HEK293 (cell line): ENCODE measurements at regions not wholly inside any gene's neighbourhood (a gene's known extent, or its start where the extent isn't known, plus 50 kb on each side); places are given as distances from the start of the nearest gene placed in this dataset.
A peak's percentile ranks its signal among the peaks of the same experiment; 100 is the strongest.

Experiments
- CTCF ChIA-PET: fragments of 350-600 bp; formaldehyde crosslinking; extraction: SDS; loops from one replicate; lab custom pipeline; 2021; ENCODE audit warnings: antibody characterized with exemption; lab: Yijun Ruan, JAX
- POLR2A ChIA-PET: fragments of 300-600 bp; formaldehyde crosslinking; extraction: SDS; loops from one replicate; lab custom pipeline; 2020; ENCODE audit warnings: antibody characterized with exemption, inconsistent platforms; lab: Yijun Ruan, JAX
- H3K27ac ChIP-seq: fragments of 200-500 bp; sonication (Bioruptor generic); 2 replicates; pipeline ENCODE4 v1.5.1; 2014; ENCODE audit warnings: low read depth, low read length, control low read depth, inconsistent platforms; ENCODE audit errors: extremely low read depth
- H3K36me3 ChIP-seq, 2 experiments: fragments of 200-500 bp in 1 of 2; sonication (Bioruptor generic) in 1 of 2; 1 replicate in 1 of 2; 2 replicates in 1 of 2; pipeline ENCODE4 v1.5.1; 2014 to 2017; ENCODE audit warnings: inconsistent platforms in 2 of 2, low read length in 2 of 2; ENCODE audit not compliant: control insufficient read depth in 2 of 2, insufficient read depth in 1 of 2
- H3K4me1 ChIP-seq: fragments of 200-500 bp; sonication (Bioruptor generic); 2 replicates; pipeline ENCODE4 v1.5.1; 2014; ENCODE audit warnings: mild to moderate bottlenecking, low read length, inconsistent platforms; ENCODE audit not compliant: control insufficient read depth, insufficient read depth
- H3K4me3 ChIP-seq: 2 replicates; pipeline ENCODE4 v1.5.1; 2011; ENCODE audit warnings: low read depth, mild to moderate bottlenecking, control low read depth, low read length, moderate library complexity
- H3K9me3 ChIP-seq: fragments of 200-500 bp; sonication (Bioruptor generic); 2 replicates; pipeline ENCODE4 v1.5.1; 2014; ENCODE audit warnings: low read depth, low read length, inconsistent platforms; ENCODE audit not compliant: control insufficient read depth, insufficient read depth
- KLF8 ChIP-seq: fragments of 450-650 bp; formaldehyde crosslinking; IDR thresholded peaks from 2 replicates; pipeline ENCODE4 v1.5.1; 2016; ENCODE audit warnings: missing biosample characterization, missing genetic modification characterization
- OSR2 ChIP-seq: fragments of 450-650 bp; formaldehyde crosslinking; IDR thresholded peaks from 2 replicates; pipeline ENCODE4 v1.5.1; 2016; ENCODE audit warnings: missing biosample characterization, missing genetic modification characterization
- SP7 ChIP-seq: fragments of 450-650 bp; formaldehyde crosslinking; IDR thresholded peaks from 2 replicates; pipeline ENCODE4 v1.5.1; 2016; ENCODE audit warnings: missing biosample characterization, missing genetic modification characterization
- TRIM28 ChIP-seq: IDR thresholded peaks from 2 replicates; pipeline ENCODE4 v1.6.1; 2011; ENCODE audit warnings: low read length, control low read depth, borderline replicate concordance
- WT1 ChIP-seq: fragments of 450-650 bp; formaldehyde crosslinking; IDR thresholded peaks from 2 replicates; pipeline ENCODE4 v1.5.1; 2016; ENCODE audit warnings: missing biosample characterization, missing genetic modification characterization
- ZEB2 ChIP-seq: fragments of 450-650 bp; formaldehyde crosslinking; IDR thresholded peaks from 2 replicates; pipeline ENCODE4 v1.5.1; 2016; ENCODE audit warnings: missing biosample characterization, missing genetic modification characterization
- ZFP69B ChIP-seq: fragments of 450-650 bp; formaldehyde crosslinking; IDR thresholded peaks from 2 replicates; pipeline ENCODE4 v1.5.1; 2016; ENCODE audit warnings: missing biosample characterization, missing genetic modification characterization
- ZNF280D ChIP-seq: fragments of 450-650 bp; formaldehyde crosslinking; IDR thresholded peaks from 2 replicates; pipeline ENCODE4 v1.5.1; 2016; ENCODE audit warnings: missing biosample characterization, missing genetic modification characterization
- ZNF311 ChIP-seq: fragments of 450-650 bp; formaldehyde crosslinking; IDR thresholded peaks from 2 replicates; pipeline ENCODE4 v1.5.1; 2017; ENCODE audit warnings: missing biosample characterization, missing genetic modification characterization, borderline replicate concordance
- ZNF366 ChIP-seq: fragments of 450-650 bp; formaldehyde crosslinking; conservative IDR thresholded peaks from 2 replicates; pipeline ENCODE4 v1.5.1; 2016; ENCODE audit warnings: missing biosample characterization, missing genetic modification characterization
- ZNF423 ChIP-seq: fragments of 450-650 bp; formaldehyde crosslinking; IDR thresholded peaks from 2 replicates; pipeline ENCODE4 v1.5.1; 2016; ENCODE audit warnings: missing biosample characterization, missing genetic modification characterization
- ZNF473 ChIP-seq: fragments of 450-650 bp; formaldehyde crosslinking; IDR thresholded peaks from 2 replicates; pipeline ENCODE4 v1.5.1; 2017; ENCODE audit warnings: missing biosample characterization, missing genetic modification characterization
- ZNF501 ChIP-seq: fragments of 450-650 bp; formaldehyde crosslinking; IDR thresholded peaks from 2 replicates; pipeline ENCODE4 v1.5.1; 2016; ENCODE audit warnings: missing biosample characterization, missing genetic modification characterization
- ZNF549 ChIP-seq: fragments of 450-650 bp; IDR thresholded peaks from 2 replicates; pipeline ENCODE4 v1.5.1; 2018; ENCODE audit warnings: missing biosample characterization, missing genetic modification characterization, mild to moderate bottlenecking, inconsistent platforms, moderate library complexity
- ZNF561 ChIP-seq: fragments of 450-650 bp; IDR thresholded peaks from 2 replicates; pipeline ENCODE4 v1.5.1; 2018; ENCODE audit warnings: missing biosample characterization, missing genetic modification characterization, borderline replicate concordance
- ZNF629 ChIP-seq: fragments of 450-650 bp; formaldehyde crosslinking; IDR thresholded peaks from 2 replicates; pipeline ENCODE4 v1.5.1; 2017; ENCODE audit warnings: missing biosample characterization, missing genetic modification characterization
- TF ChIP-seq, protein P1 (sequence below): fragments of 450-650 bp; formaldehyde crosslinking; IDR thresholded peaks from 2 replicates; pipeline ENCODE4 v1.5.1; 2017; ENCODE audit warnings: missing biosample characterization, missing genetic modification characterization
- TF ChIP-seq, protein P2 (sequence below): fragments of 450-650 bp; formaldehyde crosslinking; IDR thresholded peaks from 2 replicates; pipeline ENCODE4 v1.5.1; 2016; ENCODE audit warnings: missing biosample characterization, missing genetic modification characterization
- TF ChIP-seq, protein P3 (sequence below): fragments of 450-650 bp; formaldehyde crosslinking; IDR thresholded peaks from 2 replicates; pipeline ENCODE4 v1.5.1; 2016; ENCODE audit warnings: missing biosample characterization, missing genetic modification characterization

- CTCF ChIA-PET = interaction anchor here (0.6 to 0.7 kb wide), 3 partner anchors 159 to 290 kb away, joined by 4 to 6 read pairs (median 6); no protein-coding TSS in a partner anchor
- POLR2A ChIA-PET = interaction anchor here (0.5 to 0.7 kb wide), 2 partner anchors 193 to 494 kb away, joined by 3 read pairs; no protein-coding TSS in a partner anchor
- no peak overlapping the region for H3K4me3 ChIP-seq
- no peak overlapping the region for H3K27ac ChIP-seq
- no peaks in the 10 kb centered on the region for H3K9me3 ChIP-seq
- H3K36me3 ChIP-seq = no peaks in the 10 kb centered on the region
- TF ChIP-seq WT1 (tag by site-specific recombination) (peak; percentile 87), SP7 (tag by site-specific recombination) (0 out of 2 replicates have a peak, but pooled peaks have one; percentile 31), ZNF561 (tag by site-specific recombination) (no peak), ZNF311 (tag by site-specific recombination) (no peak), ZNF280D (tag by site-specific recombination) (no peak), ZNF629 (tag by site-specific recombination) (peak; percentile 39; the same call in 1 of the 2 replicates), ZNF549 (tag by site-specific recombination) (0 out of 2 replicates have a peak, but pooled peaks have one; percentile 10), TRIM28 (peak; percentile 86), ZNF473 (tag by site-specific recombination) (no peak), ZEB2 (peak; percentile 26; the same call in 1 of the 2 replicates), ZNF501 (0 out of 2 replicates have a peak, but pooled peaks have one; percentile 35), OSR2 (tag by site-specific recombination) (0 out of 2 replicates have a peak, but pooled peaks have one; percentile 23), ZNF366 (tag by site-specific recombination) (0 out of 2 replicates have a peak, but pooled peaks have one; percentile 33), ZNF423 (tag by site-specific recombination) (no peak), ZFP69B (tag by site-specific recombination) (0 out of 2 replicates have a peak, but pooled peaks have one; percentile 54), KLF8 (tag by site-specific recombination) (peak; percentile 15; the same call in 1 of the 2 replicates)
- TF ChIP-seq, protein P1, sequence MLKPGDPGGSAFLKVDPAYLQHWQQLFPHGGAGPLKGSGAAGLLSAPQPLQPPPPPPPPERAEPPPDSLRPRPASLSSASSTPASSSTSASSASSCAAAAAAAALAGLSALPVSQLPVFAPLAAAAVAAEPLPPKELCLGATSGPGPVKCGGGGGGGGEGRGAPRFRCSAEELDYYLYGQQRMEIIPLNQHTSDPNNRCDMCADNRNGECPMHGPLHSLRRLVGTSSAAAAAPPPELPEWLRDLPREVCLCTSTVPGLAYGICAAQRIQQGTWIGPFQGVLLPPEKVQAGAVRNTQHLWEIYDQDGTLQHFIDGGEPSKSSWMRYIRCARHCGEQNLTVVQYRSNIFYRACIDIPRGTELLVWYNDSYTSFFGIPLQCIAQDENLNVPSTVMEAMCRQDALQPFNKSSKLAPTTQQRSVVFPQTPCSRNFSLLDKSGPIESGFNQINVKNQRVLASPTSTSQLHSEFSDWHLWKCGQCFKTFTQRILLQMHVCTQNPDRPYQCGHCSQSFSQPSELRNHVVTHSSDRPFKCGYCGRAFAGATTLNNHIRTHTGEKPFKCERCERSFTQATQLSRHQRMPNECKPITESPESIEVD (tag by site-specific recombination) = peak; percentile 53
- TF ChIP-seq, protein P2, sequence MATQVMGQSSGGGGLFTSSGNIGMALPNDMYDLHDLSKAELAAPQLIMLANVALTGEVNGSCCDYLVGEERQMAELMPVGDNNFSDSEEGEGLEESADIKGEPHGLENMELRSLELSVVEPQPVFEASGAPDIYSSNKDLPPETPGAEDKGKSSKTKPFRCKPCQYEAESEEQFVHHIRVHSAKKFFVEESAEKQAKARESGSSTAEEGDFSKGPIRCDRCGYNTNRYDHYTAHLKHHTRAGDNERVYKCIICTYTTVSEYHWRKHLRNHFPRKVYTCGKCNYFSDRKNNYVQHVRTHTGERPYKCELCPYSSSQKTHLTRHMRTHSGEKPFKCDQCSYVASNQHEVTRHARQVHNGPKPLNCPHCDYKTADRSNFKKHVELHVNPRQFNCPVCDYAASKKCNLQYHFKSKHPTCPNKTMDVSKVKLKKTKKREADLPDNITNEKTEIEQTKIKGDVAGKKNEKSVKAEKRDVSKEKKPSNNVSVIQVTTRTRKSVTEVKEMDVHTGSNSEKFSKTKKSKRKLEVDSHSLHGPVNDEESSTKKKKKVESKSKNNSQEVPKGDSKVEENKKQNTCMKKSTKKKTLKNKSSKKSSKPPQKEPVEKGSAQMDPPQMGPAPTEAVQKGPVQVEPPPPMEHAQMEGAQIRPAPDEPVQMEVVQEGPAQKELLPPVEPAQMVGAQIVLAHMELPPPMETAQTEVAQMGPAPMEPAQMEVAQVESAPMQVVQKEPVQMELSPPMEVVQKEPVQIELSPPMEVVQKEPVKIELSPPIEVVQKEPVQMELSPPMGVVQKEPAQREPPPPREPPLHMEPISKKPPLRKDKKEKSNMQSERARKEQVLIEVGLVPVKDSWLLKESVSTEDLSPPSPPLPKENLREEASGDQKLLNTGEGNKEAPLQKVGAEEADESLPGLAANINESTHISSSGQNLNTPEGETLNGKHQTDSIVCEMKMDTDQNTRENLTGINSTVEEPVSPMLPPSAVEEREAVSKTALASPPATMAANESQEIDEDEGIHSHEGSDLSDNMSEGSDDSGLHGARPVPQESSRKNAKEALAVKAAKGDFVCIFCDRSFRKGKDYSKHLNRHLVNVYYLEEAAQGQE (tag by site-specific recombination) = 0 out of 2 replicates have a peak, but pooled peaks have one; percentile 23
- TF ChIP-seq, protein P3, sequence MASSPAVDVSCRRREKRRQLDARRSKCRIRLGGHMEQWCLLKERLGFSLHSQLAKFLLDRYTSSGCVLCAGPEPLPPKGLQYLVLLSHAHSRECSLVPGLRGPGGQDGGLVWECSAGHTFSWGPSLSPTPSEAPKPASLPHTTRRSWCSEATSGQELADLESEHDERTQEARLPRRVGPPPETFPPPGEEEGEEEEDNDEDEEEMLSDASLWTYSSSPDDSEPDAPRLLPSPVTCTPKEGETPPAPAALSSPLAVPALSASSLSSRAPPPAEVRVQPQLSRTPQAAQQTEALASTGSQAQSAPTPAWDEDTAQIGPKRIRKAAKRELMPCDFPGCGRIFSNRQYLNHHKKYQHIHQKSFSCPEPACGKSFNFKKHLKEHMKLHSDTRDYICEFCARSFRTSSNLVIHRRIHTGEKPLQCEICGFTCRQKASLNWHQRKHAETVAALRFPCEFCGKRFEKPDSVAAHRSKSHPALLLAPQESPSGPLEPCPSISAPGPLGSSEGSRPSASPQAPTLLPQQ = peak; percentile 72
- peaks cover 16% of the 10 kb centered on the region for H3K4me1 ChIP-seq
Measured at GRCh38 chr6:149223904-149224351, 93.6 kb upstream of the TAB2 start.
